GM18858 (cell line): ENCODE measurements at regions not wholly inside any gene's neighbourhood (a gene's known extent, or its start where the extent isn't known, plus 50 kb on each side); places are given as distances from the start of the nearest gene placed in this dataset.

Source experiments
- ATAC-seq: cut with Tn5 transposase; IDR thresholded peaks from one replicate; pipeline ENCODE4 v1.9.1; 2021; ENCODE audit not compliant: unreplicated experiment

GRCh38 chr17:77467521-77467920 is 326.8 kb downstream of the SEC14L1 start:
- ATAC-seq: no peak

GRCh38 chr17:77468897-77469296 is 328.1 kb downstream of the SEC14L1 start:
- no peak for ATAC-seq

GRCh38 chr17:77470330-77470786 is 329.6 kb downstream of the SEC14L1 start:
- no peak for ATAC-seq

- no peak for ATAC-seq
These were observed 330.3 kb downstream of the SEC14L1 start for GRCh38 chr17:77470800-77471733.

- no peak for ATAC-seq
These were observed 331.3 kb downstream of the SEC14L1 start for GRCh38 chr17:77471984-77472461.

GRCh38 chr17:77472468-77473310 is 331.9 kb downstream of the SEC14L1 start:
- no peak for ATAC-seq

GRCh38 chr17:77473615-77474226 is 333.0 kb downstream of the SEC14L1 start:
- ATAC-seq: no peak

- no peak for ATAC-seq
These were observed 333.7 kb downstream of the SEC14L1 start for GRCh38 chr17:77474292-77474988.

- no peak for ATAC-seq
These were observed 334.5 kb downstream of the SEC14L1 start for GRCh38 chr17:77475016-77475976.

GRCh38 chr17:77476006-77476405 is 335.2 kb downstream of the SEC14L1 start:
- no peak for ATAC-seq

- ATAC-seq: no peak
These were observed 335.7 kb downstream of the SEC14L1 start for GRCh38 chr17:77476498-77476897.

GRCh38 chr17:77476931-77477805 is 336.4 kb downstream of the SEC14L1 start:
- no peak for ATAC-seq

- no peak for ATAC-seq
These were observed 337.5 kb downstream of the SEC14L1 start for GRCh38 chr17:77478281-77478680.

GRCh38 chr17:77478899-77479298 is 338.1 kb downstream of the SEC14L1 start:
- no peak for ATAC-seq

GRCh38 chr17:77479372-77480198 is 338.8 kb downstream of the SEC14L1 start:
- ATAC-seq: no peak

GRCh38 chr17:77480199-77480508 is 339.4 kb downstream of the SEC14L1 start:
- no peak for ATAC-seq

- ATAC-seq: no peak
These were observed 339.9 kb downstream of the SEC14L1 start for GRCh38 chr17:77480509-77481215.
